Occipital lobe (tissue), 1 donor: ENCODE measurements at regions not wholly inside any gene's neighbourhood (a gene's known extent, or its start where the extent isn't known, plus 50 kb on each side); places are given as distances from the start of the nearest gene placed in this dataset.
A peak's percentile ranks its signal among the peaks of the same experiment; 100 is the strongest.
"Not testable (repeated sequence)": the region's sequence is repeated elsewhere in the genome, so short reads cannot be mapped to it uniquely, and the experiment has no call there.

ENCODE experiments used
- DNase-seq: peaks from one replicate; lab custom pipeline; 2025; lab: John Stamatoyannopoulos, UW

GRCh38 chr3:185995352-185995751, 57.5 kb upstream of the TRA2B start:
- no peak for DNase-seq

GRCh38 chr3:185992831-185993374, 55.1 kb upstream of the TRA2B start:
- DNase-seq, result peak; percentile 58

GRCh38 chr3:185990995-185991394, 53.2 kb upstream of the TRA2B start:
- DNase-seq, result not testable (repeated sequence)

DNA sequence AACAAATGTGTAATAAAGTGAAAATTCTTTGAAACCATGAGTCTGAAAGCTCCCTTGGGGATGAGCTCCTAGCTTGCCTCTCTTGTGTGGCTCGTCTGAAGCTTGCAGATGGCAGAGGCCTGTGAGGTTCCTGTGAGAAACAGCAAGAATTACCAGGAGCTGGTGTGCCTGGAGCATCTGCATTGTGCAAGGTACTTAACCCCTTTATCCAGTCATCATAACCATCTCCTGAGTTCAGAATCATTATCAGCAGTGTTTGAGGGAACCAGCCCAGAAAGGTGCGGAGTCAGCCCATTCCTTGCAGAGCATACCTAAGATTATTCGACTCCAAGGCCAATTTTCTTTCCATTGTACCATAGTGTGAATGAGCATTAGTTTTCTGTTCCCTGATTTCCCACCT, 51.7 kb upstream of the TRA2B start:
- DNase-seq, result no peak

- DNase-seq, result no peak
Measured at GRCh38 chr3:185988816-185989175, 51.0 kb upstream of the TRA2B start.

DNA sequence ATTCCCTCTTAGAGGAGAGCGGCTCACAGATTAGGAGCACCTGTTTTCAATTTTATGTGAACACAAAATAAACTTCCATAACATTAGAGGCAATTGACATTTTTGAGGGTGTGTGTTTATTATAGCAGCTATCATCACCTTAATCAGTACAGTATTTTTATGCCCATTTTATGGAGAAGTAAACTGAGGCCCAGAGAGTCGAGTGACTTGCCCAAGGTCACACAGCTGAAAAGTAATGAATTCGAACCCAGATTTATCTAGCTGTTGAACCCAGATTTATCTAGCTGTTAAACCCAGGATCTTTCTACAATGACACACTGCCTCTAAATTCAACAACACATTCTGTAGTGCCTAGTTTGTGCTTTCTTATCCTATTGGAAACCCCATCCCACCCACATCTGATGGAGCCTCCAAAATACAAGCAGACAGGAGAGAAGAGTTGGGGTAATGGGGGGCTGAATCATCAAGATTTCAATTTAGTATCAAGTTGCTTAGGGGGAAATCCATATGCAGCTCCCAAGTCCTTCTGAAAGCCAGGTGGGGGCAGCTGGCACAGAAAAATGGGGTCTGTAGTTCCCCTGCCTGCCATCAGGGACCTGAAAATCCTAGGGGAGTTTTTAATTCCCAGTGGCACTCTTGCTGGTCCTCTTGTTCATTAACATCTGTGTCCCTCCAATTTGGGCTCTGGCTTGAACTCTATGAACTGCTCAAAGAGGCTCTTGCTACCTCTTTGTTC, 50.4 kb upstream of the TRA2B start:
- no peak for DNase-seq
